ENCODE measurements at regions not wholly inside any gene's neighbourhood (a gene's known extent, or its start where the extent isn't known, plus 50 kb on each side); places are given as distances from the start of the nearest gene placed in this dataset.

- DNase-seq, result peak; percentile 75
These were observed 94.6 kb upstream of the SMNDC1 start for GRCh38 chr10:110399106-110399964.

GRCh38 chr10:110399965-110400933, 95.5 kb upstream of the SMNDC1 start:
- no peak for DNase-seq

GRCh38 chr10:110401401-110402076, 96.2 kb upstream of the DUSP5 start:
- no peak for DNase-seq

- no peak for DNase-seq
These were observed 95.7 kb upstream of the DUSP5 start for GRCh38 chr10:110402077-110402416.

GRCh38 chr10:110403593-110403992, 94.1 kb upstream of the DUSP5 start:
- no peak for DNase-seq

GRCh38 chr10:110404413-110404812, 93.3 kb upstream of the DUSP5 start:
- no peak for DNase-seq

- no peak for DNase-seq
These were observed 92.9 kb upstream of the DUSP5 start for GRCh38 chr10:110404825-110405224.

GRCh38 chr10:110405380-110405779, 92.3 kb upstream of the DUSP5 start:
- no peak for DNase-seq

GRCh38 chr10:110407301-110408170, 90.2 kb upstream of the DUSP5 start:
- peak; percentile 59 for DNase-seq

GRCh38 chr10:110408203-110408871, 89.4 kb upstream of the DUSP5 start:
- peak; percentile 30 for DNase-seq

- no peak for DNase-seq
These were observed 88.8 kb upstream of the DUSP5 start for GRCh38 chr10:110408943-110409342.

- no peak for DNase-seq
These were observed 88.2 kb upstream of the DUSP5 start for GRCh38 chr10:110409488-110409887.

- no peak for DNase-seq
These were observed 87.8 kb upstream of the DUSP5 start for GRCh38 chr10:110409926-110410325.

- no peak for DNase-seq
These were observed 87.2 kb upstream of the DUSP5 start for GRCh38 chr10:110410329-110411046.

- DNase-seq, result no peak
These were observed 86.7 kb upstream of the DUSP5 start for GRCh38 chr10:110411047-110411410.

- no peak for DNase-seq
These were observed 84.5 kb upstream of the DUSP5 start for GRCh38 chr10:110413049-110413783.

- DNase-seq, result no peak
These were observed 83.7 kb upstream of the DUSP5 start for GRCh38 chr10:110413903-110414547.

GRCh38 chr10:110414548-110415309, 83.0 kb upstream of the DUSP5 start:
- peak; percentile 76 for DNase-seq

- no peak for DNase-seq
These were observed 81.9 kb upstream of the DUSP5 start for GRCh38 chr10:110415809-110416208.

All from DMS53 (cell line).